GM12878 (cell line): ENCODE measurements at regions not wholly inside any gene's neighbourhood (a gene's known extent, or its start where the extent isn't known, plus 50 kb on each side); places are given as distances from the start of the nearest gene placed in this dataset.

Experiments used
- ATF2 ChIP-seq: IDR thresholded peaks from 2 replicates; pipeline ENCODE4 v1.6.1; 2012; ENCODE audit warnings: low read length, inconsistent platforms
- CHD2 ChIP-seq: IDR thresholded peaks from 2 replicates; pipeline ENCODE4 v1.6.1; 2011; ENCODE audit warnings: low read depth, low read length, improper control_type of control experiment, borderline replicate concordance
- CHD4 ChIP-seq: fragments of 200-600 bp; sonication (generic); IDR thresholded peaks from 2 replicates; pipeline ENCODE4 v1.6.1; 2016; ENCODE audit warnings: mild to moderate bottlenecking
- CTCF ChIP-seq, 3 experiments: IDR thresholded peaks in 2 of 3; conservative IDR thresholded peaks in 1 of 3; 2 replicates each; pipeline ENCODE4 v1.5.1; 2011; ENCODE audit warnings: low read depth in 3 of 3, low read length in 3 of 3, mild to moderate bottlenecking in 3 of 3, control low read depth in 2 of 3, moderate library complexity in 2 of 3, inconsistent platforms in 1 of 3, mixed read lengths in 1 of 3; ENCODE audit not compliant: control insufficient read depth in 2 of 3, insufficient read depth in 1 of 3; ENCODE audit errors: extremely low read depth in 1 of 3
- CUX1 ChIP-seq: IDR thresholded peaks from 2 replicates; pipeline ENCODE4 v1.6.1; 2012; ENCODE audit warnings: improper control_type of control experiment, low read depth, low read length; ENCODE audit not compliant: insufficient replicate concordance
- EP300 ChIP-seq, 2 experiments: fragments of 150-350 bp in 1 of 2; IDR thresholded peaks; 2 replicates each; pipeline ENCODE4 v1.6.1; 2011 to 2012; ENCODE audit warnings: low read depth in 2 of 2, low read length in 2 of 2, borderline replicate concordance in 1 of 2, improper control_type of control experiment in 1 of 2, inconsistent platforms in 1 of 2; ENCODE audit not compliant: control insufficient read depth in 1 of 2
- KDM1A ChIP-seq: fragments of 200-600 bp; sonication (generic); IDR thresholded peaks from 2 replicates; pipeline ENCODE4 v1.6.1; 2016; ENCODE audit warnings: borderline replicate concordance
- MEF2A ChIP-seq: IDR thresholded peaks from 2 replicates; pipeline ENCODE4 v1.6.1; 2011; ENCODE audit warnings: low read depth, mild to moderate bottlenecking, low read length, moderate library complexity; ENCODE audit not compliant: insufficient read depth
- MYC ChIP-seq: IDR thresholded peaks from 2 replicates; pipeline ENCODE4 v1.6.1; 2011; ENCODE audit warnings: mild to moderate bottlenecking, low read length, moderate library complexity, inconsistent platforms; ENCODE audit not compliant: insufficient read depth, insufficient replicate concordance, insufficient read length, severe bottlenecking
- POLR2A ChIP-seq: IDR thresholded peaks from 2 replicates; pipeline ENCODE4 v1.6.1; 2011; ENCODE audit warnings: low read depth, mild to moderate bottlenecking, low read length
- RBBP5 ChIP-seq: fragments of 200-600 bp; sonication (generic); conservative IDR thresholded peaks from 2 replicates; pipeline ENCODE4 v1.6.1; 2016
- ZNF274 ChIP-seq: IDR thresholded peaks from one replicate; pipeline ENCODE4 v1.8.0; 2011; ENCODE audit not compliant: insufficient read length, insufficient read depth

GRCh38 chr3:95168526-95168925, 1105.7 kb downstream of the NSUN3 start:
- no peak for TF ChIP-seq ATF2
- no peak for TF ChIP-seq RBBP5
- no peak for TF ChIP-seq MYC
- TF ChIP-seq CHD4 = no peak
- TF ChIP-seq MEF2A = no peak
- TF ChIP-seq KDM1A = no peak
- TF ChIP-seq CHD2 = no peak
- TF ChIP-seq CTCF (IDR thresholded peaks at IDR 0.05 in 2 of 3, conservative IDR thresholded peaks at IDR 0.05 in 1 of 3; ENCODE audit: control insufficient read depth in 2 of 3, extremely low read depth in 1 of 3, insufficient read depth in 1 of 3, low read depth in 3 of 3, low read length in 3 of 3) = no peak
- TF ChIP-seq CUX1 = no peak
- TF ChIP-seq ZNF274 = no peak
- TF ChIP-seq POLR2A = no peak
- no peak for TF ChIP-seq EP300 (IDR thresholded peaks at IDR 0.05; ENCODE audit: borderline replicate concordance in 1 of 2, control insufficient read depth in 1 of 2, low read depth in 2 of 2, low read length in 2 of 2)
